ENCODE measurements at regions not wholly inside any gene's neighbourhood (a gene's known extent, or its start where the extent isn't known, plus 50 kb on each side); places are given as distances from the start of the nearest gene placed in this dataset.
"Not testable (repeated sequence)": the region's sequence is repeated elsewhere in the genome, so short reads cannot be mapped to it uniquely, and the experiment has no call there.

GRCh38 chr5:158519433-158520021 is 580.2 kb downstream of the EBF1 start:
- no peak for DNase-seq (ENCODE audit: low read depth in 2 of 2)

DNA sequence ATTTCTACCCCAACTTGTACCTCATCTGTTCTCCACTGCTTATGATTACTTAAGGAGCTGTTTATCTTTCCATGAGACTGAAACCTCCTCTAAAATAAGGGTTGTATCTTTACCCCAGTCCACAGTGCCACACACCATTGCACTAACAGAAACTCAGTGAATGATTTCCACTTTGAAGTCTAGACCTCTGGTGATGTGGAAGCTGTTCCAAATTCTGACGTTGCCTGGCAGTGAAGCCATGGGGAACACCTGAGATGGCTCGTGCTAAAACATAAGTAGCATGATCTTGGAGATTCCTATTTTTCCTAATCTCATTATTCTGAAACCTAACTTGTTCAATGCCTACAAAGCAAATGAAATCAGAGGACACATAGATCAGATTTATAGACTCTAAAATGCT is 583.2 kb downstream of the EBF1 start:
- no peak for DNase-seq (ENCODE audit: low read depth in 2 of 2)

DNA sequence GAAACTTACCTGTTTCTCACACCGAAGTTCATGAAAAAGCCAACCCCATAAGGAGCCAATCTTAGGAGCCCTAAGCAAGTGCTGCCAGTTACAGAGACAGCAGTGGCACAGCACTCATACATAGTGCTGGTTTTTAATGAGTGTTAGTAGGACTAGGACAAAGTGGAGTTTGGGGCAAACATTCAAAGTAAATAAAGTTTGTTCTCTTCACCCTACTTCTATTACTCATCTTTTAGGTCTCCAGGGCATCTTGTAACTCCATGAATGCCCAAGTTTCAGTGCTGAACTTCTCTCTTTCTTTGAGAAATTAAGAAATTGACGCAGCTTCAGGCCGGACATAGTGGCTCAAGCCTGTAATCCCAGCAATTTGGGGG is 584.7 kb downstream of the EBF1 start:
- no peak for DNase-seq (ENCODE audit: low read depth in 2 of 2)

- DNase-seq (ENCODE audit: low read depth in 2 of 2): no peak
These were observed 585.3 kb downstream of the EBF1 start for GRCh38 chr5:158514319-158514985.

DNA sequence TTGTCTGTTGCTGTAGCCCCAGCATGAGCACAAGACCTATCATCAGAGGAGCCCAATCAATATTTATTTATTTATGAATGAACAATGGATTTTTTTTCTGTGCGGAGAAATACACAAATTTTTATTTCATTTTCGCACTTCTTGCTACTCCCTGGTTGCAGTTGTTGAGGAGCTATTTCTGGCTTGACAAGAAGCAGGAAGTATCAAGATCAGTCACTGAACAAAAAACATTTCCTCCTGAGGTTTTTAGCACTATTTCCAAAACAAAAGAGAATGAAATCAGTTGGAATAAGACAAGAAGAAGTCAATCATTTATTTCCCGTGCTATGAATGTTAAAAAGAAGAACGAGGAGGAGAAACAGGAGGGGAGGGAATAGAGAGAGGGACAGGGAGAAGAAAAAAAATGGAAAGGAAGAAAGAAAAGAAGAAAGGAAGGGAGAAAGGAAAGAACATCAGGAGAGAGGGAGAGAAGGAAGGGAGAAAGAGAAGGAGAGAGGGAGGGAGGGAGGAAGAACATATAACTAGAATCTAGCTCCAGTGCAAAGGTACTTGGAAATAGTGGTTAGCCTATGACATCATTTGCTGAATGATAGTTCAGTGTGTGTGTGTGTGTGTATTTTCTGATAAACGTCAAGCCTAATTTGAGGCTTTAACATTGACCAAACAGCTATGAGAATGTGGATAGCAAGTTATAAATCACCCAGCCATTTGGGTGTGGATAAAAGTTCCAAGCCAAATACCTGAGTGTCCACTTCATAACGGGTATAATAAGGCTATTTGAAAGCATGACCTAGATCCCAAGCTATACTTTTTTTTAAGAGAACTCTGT is 586.0 kb downstream of the EBF1 start:
- no peak for DNase-seq (ENCODE audit: low read depth in 2 of 2)

- DNase-seq (ENCODE audit: low read depth in 2 of 2): no peak
These were observed 588.3 kb downstream of the EBF1 start for GRCh38 chr5:158511454-158511853.

- DNase-seq (ENCODE audit: low read depth in 2 of 2): no peak
These were observed 589.2 kb downstream of the EBF1 start for GRCh38 chr5:158510479-158510878.

GRCh38 chr5:158506648-158507047 is 593.1 kb downstream of the EBF1 start:
- no peak for DNase-seq (ENCODE audit: low read depth in 2 of 2)

DNA sequence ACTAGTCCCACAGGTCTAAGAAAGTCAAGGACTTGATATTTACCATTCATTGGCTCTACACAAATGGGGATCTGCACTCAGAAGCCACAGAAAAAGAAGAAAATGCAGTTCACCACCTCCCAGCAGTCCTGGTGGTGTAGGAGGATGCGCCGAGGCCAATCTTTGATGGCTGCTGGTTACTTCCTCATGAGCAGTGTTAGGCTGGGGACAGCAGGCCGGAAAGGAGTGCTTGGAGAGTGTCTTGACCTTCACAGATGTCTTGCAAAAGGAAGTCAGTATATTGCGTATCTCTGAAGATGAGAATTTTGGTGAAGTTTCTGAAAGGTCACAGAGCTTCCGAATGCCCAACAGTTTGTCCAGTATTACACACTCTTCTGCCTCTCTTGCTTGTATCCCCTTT is 597.0 kb downstream of the EBF1 start:
- no peak for DNase-seq (ENCODE audit: low read depth in 2 of 2)

- no peak for DNase-seq (ENCODE audit: low read depth in 2 of 2)
These were observed 599.8 kb downstream of the EBF1 start for GRCh38 chr5:158499892-158500418.

- DNase-seq (ENCODE audit: low read depth in 2 of 2): no peak
These were observed 600.4 kb downstream of the EBF1 start for GRCh38 chr5:158499075-158499891.

DNA sequence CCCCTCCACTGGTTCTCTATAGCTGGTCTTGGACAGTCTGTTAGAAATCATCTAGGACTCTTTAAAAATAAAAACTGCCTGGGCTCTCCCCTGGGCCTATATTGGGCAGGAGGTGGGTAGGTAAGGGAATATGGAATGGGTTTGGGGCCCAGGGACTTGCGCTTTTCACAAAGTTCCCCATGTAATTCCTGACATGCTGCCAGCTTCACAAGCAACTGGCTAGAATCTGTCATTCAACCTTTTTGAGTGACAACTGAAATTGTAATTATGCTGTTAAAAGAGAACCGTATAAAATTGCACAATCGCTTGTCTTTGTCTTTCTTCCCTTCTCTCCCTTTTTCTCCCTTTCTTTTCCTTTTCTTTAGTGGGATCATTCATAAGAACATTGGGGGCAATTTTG is 603.1 kb downstream of the EBF1 start:
- DNase-seq (ENCODE audit: low read depth in 2 of 2): no peak

DNA sequence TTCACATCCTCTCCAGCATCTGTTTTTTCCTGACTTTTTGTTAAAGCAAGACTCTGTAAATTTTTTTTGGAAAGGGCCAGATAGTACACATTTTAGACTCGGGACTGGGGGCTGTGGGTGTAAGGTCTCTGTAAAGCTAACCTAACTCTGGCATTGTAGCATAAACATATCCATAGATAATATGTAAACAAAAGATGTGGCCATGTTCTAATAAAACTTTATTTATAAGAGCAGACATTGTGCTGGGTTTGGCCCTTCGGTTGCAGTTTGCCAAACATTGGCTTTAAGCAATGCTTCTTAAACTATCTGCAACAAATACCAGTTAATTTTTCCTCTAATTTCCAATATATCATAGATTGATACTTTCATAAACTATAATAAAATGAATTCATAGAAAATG is 605.2 kb downstream of the EBF1 start:
- DNase-seq (ENCODE audit: low read depth in 2 of 2): no peak

DNA sequence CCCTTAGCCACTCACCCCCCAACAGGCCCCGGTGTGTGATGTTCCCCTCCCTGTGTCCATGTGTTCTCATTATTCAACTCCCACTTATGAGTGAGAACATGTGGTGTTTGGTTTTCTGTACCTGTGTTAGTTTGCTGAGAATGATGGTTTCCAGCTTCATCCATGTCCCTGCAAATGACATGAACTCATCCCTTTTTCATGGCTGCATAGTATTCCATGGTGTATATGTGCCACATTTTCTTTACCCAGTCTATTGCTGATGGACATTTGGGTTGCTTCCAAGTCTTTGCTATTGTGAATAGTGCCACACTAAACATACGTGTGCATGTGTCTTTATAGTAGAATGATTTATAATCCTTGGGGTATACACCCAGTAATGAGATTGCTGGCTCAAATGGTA is 605.7 kb downstream of the EBF1 start:
- not testable (repeated sequence) for DNase-seq (ENCODE audit: low read depth in 2 of 2)

GRCh38 chr5:158492841-158493242 is 606.9 kb downstream of the EBF1 start:
- no peak for DNase-seq (ENCODE audit: low read depth in 2 of 2)

DNA sequence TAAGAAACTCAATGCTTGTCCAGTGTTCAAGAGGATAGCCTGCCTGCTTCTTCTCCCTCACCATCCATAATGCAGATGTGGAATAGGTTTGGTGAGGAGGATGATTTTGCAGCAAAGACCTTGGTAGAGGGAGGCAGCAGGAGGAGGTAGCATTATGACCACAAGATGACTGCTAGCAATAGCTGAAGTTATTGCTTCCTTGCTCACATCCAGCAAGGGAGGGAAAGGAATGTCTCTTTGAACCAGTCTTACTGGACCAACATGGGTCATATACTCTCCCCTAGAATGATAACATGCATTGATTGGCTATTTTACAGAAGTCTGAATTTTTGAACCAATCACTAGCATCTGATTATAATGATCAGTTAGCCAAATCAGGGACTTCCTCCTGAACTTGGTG is 607.6 kb downstream of the EBF1 start:
- no peak for DNase-seq (ENCODE audit: low read depth in 2 of 2)

GRCh38 chr5:158487664-158488063 is 612.1 kb downstream of the EBF1 start:
- DNase-seq (ENCODE audit: low read depth in 2 of 2): no peak

- no peak for DNase-seq (ENCODE audit: low read depth in 2 of 2)
These were observed 612.6 kb downstream of the EBF1 start for GRCh38 chr5:158487156-158487555.

DNA sequence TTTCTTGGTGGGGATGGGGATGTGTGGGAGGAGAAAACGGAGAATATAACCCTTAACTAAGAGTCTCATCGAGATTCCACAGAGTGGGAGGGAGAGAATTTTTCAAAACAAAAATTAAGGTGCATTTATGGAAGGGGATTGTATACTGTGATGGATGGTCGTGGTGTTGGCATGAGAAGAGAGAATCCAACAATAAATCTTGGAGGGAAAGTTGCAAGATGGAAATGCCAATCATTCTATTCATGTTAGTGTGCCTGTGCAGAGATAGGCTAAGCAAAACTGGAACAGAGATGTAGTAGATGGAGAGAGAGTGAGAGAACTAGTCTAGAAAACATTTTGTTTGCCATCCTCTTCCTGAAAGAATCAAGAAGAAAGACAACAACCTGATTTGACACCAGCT is 613.1 kb downstream of the EBF1 start:
- no peak for DNase-seq (ENCODE audit: low read depth in 2 of 2)

- DNase-seq (ENCODE audit: low read depth in 2 of 2): no peak
These were observed 614.1 kb downstream of the EBF1 start for GRCh38 chr5:158485604-158486081.

DNA sequence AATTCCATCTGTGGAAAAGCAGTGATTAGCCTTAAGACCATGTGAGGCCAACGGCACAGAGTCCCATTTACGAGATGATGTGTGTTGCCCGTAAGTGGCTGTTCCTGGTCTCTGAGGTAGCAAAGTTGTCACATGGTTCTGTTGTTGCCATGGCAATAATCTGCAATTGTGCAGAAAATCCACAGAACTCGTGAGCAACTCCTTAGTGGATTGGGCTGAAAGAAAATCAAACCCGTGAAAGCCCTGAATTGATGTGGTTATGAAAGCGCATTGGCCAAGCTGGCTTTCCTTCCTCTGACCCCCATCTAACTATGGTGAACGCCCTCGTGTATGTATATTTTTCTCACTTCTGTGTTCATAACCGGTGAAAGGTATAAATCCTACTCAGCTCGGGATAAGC is 614.7 kb downstream of the EBF1 start:
- DNase-seq (ENCODE audit: low read depth in 2 of 2): no peak

DNA sequence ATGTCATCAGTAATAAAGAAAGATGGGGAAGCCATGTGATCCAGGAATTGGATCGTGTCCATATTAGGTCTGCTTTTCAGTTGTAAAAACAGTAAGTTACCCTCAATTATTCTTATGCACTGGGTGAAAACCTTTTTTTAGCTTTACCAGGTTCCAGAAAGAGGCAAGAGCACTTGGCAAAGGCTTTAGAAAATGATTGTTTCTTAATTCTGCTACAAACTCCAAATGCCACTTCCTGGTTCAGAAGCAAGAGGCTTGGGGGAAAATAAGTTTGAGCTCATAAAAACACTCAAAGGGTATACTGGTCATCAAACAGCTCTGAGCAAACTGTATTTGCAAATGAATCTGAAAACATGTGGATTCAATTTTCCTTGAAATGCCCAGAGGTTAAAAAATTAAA is 615.6 kb downstream of the EBF1 start:
- no peak for DNase-seq (ENCODE audit: low read depth in 2 of 2)

Data from stimulated activated CD8-positive, alpha-beta memory T cell treated with anti-CD3 and anti-CD28 coated beads, Interleukin-7, amount 100 ng/mL, for 4 hours (primary cell).